Fibroblast of villous mesenchyme (primary cell): ENCODE measurements at regions not wholly inside any gene's neighbourhood (a gene's known extent, or its start where the extent isn't known, plus 50 kb on each side); places are given as distances from the start of the nearest gene placed in this dataset.

Source experiments
- DNase-seq: peaks from one replicate; pipeline ENCODE4 v3.0.0-alpha.2; 2010; ENCODE audit warnings: low read depth
- H3K4me3 ChIP-seq: 2 replicates; pipeline ENCODE4 v1.5.1; 2011; ENCODE audit warnings: low read depth, mild to moderate bottlenecking, low read length
- TF ChIP-seq, protein P1 (sequence below): IDR thresholded peaks from 2 replicates; pipeline ENCODE4 v1.5.1; 2012; ENCODE audit warnings: low read depth, mild to moderate bottlenecking, low read length; ENCODE audit not compliant: insufficient read depth

DNA sequence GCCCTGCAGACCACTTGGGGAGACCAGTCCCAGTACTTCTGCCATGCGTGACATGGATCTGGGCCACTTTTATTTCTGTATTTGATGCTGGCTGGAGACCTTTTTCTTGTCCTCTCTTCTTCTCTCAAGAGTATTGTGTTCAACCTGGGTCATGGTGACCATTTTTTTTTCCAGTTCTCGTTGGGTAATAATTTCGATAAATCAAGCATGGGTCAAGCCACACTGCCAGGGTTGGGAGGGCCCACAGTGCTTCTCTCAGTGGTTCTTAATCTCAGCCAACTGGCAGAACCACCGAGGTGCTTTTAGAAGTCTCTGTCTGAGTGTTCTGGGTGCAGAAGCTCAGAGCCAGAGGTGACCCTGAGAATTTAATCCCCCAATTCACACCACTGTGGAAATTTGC lies 269.9 kb downstream of the SEC23IP start:
- TF ChIP-seq, protein P1, sequence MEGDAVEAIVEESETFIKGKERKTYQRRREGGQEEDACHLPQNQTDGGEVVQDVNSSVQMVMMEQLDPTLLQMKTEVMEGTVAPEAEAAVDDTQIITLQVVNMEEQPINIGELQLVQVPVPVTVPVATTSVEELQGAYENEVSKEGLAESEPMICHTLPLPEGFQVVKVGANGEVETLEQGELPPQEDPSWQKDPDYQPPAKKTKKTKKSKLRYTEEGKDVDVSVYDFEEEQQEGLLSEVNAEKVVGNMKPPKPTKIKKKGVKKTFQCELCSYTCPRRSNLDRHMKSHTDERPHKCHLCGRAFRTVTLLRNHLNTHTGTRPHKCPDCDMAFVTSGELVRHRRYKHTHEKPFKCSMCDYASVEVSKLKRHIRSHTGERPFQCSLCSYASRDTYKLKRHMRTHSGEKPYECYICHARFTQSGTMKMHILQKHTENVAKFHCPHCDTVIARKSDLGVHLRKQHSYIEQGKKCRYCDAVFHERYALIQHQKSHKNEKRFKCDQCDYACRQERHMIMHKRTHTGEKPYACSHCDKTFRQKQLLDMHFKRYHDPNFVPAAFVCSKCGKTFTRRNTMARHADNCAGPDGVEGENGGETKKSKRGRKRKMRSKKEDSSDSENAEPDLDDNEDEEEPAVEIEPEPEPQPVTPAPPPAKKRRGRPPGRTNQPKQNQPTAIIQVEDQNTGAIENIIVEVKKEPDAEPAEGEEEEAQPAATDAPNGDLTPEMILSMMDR: no peak
- DNase-seq: no peak
- no peak overlapping the region for H3K4me3 ChIP-seq

DNA sequence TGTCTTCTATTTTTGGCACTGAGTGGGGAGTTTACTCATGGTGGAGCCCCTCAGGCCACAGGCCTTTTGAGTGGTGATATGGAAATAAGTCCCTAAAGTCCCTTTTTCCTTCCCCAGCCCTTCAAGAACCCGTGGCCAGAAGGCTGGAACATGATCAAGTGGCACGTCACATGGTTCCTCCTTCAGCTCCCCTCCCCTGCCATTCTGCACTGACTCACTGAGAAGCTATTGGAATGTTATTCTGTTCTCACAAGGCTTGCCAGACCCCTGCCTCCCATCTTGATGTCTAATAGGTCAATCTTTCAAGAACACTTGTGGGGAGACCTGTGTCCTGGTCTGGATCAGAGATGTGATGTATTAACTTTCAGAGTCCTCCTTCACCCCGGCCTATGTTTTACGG lies 279.8 kb downstream of the SEC23IP start:
- no peak for DNase-seq

DNA sequence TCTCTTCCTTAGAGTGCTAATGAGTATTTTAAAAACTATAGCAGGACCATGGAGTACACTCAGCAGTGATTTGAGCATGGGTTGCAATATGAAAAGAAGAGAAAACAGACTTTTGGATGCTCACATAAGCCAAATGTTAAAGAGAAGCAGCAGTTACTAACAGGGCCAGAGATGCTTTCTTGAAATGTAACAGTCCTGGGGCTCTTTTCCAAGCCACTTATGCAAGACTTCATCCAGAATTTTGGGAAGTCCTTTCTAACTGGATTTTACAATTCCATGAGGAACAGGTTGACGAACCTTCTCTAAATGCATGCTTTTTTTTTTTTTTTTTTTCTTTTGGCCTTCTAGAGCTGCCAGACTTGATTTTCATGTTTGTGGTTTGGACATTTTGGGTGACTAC lies 282.0 kb downstream of the SEC23IP start:
- TF ChIP-seq, protein P1: no peak
- no peak for DNase-seq
- H3K4me3 ChIP-seq: no peak overlapping the region

More for the DNA sequence above, 279.8 kb downstream of the SEC23IP start:
- H3K4me3 ChIP-seq: no peak overlapping the region
- TF ChIP-seq, protein P1: no peak

DNA sequence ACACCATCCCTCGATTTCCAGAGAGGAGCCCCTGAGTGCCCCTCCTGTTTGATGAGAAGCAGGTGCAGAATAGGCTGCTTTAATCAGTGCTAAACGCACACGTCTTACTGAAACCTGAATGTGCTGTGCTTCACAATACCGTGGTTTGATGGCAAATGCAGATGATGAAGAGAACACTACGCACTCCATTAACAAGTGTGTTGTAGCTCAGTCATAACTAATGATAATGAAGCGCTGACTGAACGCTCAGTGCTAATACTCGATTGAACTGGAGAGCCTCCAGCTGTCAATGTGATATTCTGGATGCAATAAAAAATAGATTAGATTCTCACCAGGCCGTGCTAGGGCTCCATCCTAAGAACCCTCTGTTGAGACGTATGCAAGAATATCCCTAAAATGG lies 279.7 kb upstream of the PLPP4 start:
- DNase-seq: no peak
- TF ChIP-seq, protein P1: no peak
- H3K4me3 ChIP-seq: no peak overlapping the region

DNA sequence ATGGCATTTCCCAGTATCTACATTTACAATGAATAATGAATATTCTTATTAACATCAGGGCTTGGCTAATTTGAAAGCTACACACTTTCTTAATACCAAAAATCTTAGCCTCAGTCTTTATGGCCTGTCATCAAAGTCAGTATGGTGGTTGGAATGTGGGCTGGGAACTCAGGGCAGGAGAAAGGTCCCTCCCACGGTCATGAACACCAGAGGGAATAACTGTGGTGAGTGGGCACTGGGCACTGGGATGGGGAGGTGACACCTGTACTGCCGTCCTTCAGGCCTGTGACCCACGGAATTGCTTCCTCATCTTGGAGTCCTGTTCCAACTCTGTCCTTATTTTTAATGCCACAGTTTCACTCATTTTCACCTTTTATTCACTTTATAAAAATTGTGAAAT lies 276.9 kb upstream of the PLPP4 start:
- TF ChIP-seq, protein P1: no peak
- H3K4me3 ChIP-seq: no peak overlapping the region
- no peak for DNase-seq

DNA sequence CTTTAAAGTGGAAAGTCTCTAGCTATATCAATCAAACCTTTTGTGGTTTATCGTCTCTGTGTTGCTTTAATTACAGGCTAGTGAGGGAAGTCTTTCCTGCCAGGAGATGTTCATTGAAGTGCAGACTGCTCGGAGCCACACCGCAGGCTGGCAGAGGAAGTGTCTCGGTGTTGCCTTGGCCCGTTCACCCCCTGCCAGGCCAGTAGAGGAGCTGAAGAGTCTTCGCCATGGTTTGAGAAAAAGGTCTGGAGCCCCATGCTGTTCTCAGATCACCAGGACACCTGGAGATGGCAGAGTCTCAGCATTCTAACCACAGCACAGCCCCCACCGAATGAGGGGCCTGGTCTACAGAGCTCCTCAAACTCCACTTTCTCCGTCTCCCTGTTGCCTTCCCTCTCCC lies 275.9 kb upstream of the PLPP4 start:
- no peak overlapping the region for H3K4me3 ChIP-seq
- no peak for DNase-seq
- TF ChIP-seq, protein P1: no peak

DNA sequence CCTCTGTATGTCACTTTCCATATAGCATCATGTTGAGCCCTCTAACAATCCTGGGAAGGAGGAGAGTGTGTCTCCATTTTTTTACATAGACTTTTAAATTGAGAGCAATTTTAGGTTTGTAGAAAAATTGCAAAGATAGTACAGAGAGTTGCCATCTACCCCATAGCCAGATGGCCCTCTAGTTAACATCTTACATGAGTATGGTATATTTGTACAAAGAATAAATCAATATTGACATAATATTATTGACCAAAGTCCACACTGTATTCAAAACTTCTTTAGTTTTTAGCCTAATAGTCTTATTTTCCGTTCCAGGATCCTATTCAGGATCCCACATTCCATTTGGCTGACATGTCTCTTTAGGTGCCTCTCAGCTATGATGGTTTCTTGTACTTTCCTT lies 274.6 kb upstream of the PLPP4 start:
- no peak overlapping the region for H3K4me3 ChIP-seq
- TF ChIP-seq, protein P1: no peak
- DNase-seq: no peak
